ENCODE measurements at regions not wholly inside any gene's neighbourhood (a gene's known extent, or its start where the extent isn't known, plus 50 kb on each side); places are given as distances from the start of the nearest gene placed in this dataset.

- TF ChIP-seq POLR2AphosphoS5 (IDR thresholded peaks at IDR 0.05), result no peak
- TF ChIP-seq CTCF (IDR thresholded peaks at IDR 0.05 in 8 of 11, conservative IDR thresholded peaks at IDR 0.05 in 3 of 11), result no peak
- TF ChIP-seq POLR2A (IDR thresholded peaks at IDR 0.05), result no peak
Observed at GRCh38 chr4:38366456-38366855, 297.5 kb upstream of the KLF3 start.

Data from spleen (tissue), 7 donors.